ENCODE measurements at regions not wholly inside any gene's neighbourhood (a gene's known extent, or its start where the extent isn't known, plus 50 kb on each side); places are given as distances from the start of the nearest gene placed in this dataset.

DNA sequence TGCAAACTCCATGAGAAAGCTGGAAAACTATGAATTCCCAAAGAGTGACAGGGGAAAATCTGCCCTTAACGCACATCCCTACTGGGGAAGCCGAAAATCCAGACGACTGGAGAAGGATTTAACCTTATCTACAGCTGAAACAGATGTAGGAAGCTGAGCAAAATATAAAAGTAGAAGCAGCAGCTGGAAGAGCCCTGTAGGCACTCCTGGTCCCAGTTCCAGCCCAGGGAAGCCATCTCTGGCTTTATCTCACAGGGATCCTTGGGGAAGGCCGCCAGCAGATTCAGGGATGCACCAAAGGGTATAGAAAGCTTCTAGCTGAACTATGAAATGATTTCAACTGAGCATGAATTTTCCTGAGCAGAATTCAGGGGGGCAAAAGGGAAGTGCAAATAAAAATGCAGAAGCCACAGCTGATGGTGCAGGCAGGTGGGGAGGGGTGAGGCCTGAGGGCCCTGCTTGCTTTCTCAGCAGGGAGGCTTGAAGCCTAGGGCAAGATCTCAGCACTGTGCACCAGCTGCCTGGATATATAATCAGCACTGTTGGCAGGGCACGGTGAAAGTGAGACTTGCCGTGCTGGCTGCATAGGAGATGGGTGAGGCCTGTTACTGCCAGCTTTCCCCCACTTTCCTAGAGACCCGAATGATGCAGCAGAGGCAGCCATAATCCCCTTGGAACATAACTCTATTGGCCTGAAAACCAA lies 2019.5 kb upstream of the NUDT12 start:
- DNase-seq (ENCODE audit: low read depth): no peak

DNA sequence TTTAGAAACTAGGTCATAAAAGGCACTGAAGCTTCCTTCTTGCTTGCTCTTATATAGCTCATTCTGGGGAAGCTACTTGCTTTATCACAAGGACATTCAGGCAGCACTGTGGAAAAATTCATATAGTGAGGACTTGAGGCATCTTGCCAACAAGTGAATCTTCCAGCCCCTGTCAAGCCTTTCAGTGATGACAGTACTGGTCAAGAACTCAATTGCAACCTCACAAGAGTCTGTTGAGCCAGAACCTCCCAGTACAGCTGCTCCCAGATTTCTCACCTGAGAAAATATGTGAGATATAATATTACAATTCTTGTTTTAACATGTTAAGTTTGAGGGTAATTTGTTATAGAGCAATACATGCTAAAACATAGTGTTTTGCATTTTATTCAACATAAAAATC lies 2011.0 kb upstream of the NUDT12 start:
- no peak for DNase-seq (ENCODE audit: low read depth)

DNA sequence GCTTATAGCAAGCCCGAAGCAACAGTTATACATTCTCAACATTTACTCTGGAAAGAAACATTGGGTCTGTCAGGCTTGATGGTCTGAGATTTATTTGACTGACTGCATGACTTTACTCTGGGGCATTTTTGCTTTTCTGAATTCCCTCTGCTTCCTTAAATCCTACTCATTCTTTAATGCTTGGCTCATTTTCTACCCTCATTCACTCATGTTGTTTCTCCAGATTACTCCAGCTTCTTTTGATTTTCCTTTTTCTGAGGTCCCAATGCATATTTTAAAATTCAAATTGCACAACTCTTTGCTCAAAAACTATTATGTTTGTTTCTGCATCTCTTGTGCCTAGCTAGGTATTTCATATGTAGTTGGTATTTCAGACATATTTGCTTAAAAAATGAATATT lies 2002.9 kb upstream of the NUDT12 start:
- DNase-seq (ENCODE audit: low read depth): no peak

DNA sequence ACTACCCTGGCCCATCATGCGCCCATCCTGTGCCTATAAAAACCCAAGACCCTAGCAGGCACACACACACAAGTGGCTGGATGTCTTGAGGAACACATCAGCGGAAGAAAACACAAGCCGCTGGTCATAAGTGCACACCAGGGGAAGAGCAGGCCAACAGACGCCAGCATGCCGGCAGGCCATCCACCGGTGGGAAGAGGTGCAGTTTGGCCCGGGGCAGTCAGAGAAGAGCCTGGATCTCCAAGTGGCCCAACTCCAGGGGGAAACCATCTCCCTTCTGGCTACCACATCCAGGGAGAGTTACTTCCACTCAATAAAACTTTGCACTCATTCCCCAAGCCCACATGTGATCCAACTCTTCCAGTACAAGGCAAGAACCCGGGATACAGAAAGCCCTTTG lies 2001.3 kb upstream of the NUDT12 start:
- no peak for DNase-seq (ENCODE audit: low read depth)

DNA sequence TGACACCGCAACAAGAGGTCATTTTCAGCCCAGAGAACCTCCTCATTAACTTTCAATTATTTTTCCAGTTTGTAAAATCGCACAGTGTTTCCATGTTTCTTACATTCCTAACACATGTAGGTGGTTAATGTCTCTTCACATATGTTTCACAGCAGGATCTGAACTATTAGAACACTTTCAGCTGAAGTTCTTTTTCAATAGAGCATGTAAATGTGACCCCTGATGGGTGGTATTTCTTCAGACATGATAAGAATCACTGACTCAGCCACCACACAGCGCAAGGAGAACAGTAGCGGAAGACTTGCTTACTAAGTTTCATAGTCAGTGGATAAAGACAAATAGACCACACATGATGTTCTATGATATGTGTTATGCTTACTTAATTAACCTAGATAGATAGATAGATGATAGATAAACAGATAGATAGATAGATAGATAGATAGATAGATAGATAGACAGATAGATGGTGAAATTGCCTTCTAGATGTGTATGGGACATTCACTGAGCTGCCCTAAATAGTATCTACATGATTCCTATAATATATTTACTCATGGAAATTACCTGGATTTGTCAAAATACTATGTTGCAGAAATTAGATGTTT lies 1992.1 kb upstream of the NUDT12 start:
- DNase-seq (ENCODE audit: low read depth): no peak

DNA sequence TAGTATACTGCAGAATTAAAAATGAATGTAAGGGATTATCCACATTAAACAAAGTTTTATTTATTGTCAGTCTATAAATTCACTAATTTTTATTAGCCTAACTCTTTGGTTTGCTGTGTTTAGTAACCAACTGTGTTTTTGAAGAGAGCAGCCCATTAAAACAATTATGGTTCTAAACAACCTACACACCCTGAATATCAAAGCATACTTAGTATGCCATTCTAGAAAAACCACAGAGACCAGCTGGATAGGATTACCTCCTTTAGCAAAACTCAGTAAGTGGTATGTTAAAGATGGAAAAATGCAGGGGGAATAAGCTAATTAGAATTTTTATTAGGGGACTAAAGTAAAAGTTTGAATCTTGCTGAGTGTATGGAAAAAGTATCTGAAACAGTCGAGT lies 1981.7 kb upstream of the NUDT12 start:
- no peak for DNase-seq (ENCODE audit: low read depth)

DNA sequence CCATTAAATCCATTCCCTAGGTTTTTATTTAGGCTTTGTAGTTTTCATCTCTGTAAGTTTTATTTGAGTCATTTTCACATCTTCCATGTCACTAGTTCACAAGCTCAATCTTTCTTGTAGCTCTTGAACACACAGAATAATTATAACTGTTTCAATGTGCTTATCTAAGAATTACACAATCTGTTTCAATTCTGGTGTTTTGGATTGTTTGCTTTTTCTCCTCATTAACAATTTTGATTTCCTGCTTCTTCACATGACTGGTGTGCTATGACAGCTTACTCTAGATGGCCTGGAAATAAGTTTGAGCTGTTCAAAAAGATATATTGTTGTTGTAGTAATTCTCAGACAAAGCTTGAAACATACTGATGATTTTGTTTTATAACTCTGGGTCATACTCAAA lies 1974.1 kb upstream of the NUDT12 start:
- no peak for DNase-seq (ENCODE audit: low read depth)

DNA sequence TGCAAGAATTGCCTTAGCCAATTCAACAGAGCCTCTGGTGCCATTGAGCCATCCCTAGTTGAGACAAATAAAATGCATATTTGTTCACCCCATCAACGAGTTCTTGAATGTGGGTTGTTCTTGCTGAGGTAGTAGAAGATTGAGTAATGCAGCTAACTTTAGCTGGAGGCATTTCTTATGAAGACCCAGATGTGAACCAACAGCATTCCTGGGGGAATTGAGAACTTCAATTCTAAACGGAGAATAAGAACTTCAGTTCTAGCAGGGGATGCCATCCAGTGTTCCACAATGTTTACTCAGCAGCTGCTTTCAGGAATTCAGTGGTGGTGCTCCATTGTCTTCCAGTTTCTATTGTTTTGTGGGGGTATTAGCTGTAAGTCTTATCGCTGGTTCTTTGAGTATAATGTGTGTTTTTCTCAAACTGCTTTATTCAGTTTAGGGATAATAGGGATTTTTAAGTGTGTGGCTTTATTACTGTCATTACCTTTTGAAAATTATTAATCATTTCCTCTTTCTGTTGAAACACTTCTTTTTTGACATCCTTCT lies 1968.2 kb upstream of the NUDT12 start:
- DNase-seq (ENCODE audit: low read depth): no peak

DNA sequence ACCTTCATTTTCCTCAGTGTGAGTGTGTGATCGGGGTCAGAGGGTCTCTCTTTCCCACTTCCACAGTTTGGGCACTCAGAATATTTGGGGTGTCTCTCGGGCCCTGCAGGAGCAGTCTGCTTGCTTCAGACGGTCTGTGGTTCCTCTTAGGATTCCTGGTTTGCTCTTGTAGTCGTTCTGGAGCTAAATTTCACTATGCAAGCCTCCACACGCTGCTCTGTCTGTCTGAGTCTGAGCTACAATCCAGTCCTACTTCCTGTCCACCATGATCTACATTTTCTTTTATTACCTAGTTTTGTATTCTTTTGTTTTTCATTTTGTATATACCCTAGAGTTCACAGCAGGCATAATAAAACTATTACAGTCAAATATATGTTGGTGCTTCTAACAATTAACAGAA lies 1967.3 kb upstream of the NUDT12 start:
- DNase-seq (ENCODE audit: low read depth): no peak

DNA sequence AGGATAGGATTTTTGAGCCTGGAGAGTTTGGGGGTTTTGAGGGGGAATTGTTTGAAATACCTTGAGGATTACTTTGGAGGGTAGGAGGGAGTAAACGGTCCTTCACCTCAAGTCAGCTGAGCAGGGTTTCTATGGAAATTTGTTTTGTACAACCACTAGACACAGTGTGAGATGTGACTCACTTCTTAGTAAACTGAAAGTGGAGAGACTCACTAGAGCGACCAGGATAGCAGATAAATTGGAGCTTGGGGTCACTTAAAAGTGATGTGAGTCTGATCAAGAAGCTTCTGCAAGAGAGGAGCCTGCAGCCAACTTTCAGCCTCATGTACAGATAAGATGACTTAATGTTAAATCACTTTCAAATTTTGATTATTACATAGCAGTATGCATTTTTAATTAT lies 1945.9 kb upstream of the NUDT12 start:
- peak; percentile 15 for DNase-seq (ENCODE audit: low read depth)

DNA sequence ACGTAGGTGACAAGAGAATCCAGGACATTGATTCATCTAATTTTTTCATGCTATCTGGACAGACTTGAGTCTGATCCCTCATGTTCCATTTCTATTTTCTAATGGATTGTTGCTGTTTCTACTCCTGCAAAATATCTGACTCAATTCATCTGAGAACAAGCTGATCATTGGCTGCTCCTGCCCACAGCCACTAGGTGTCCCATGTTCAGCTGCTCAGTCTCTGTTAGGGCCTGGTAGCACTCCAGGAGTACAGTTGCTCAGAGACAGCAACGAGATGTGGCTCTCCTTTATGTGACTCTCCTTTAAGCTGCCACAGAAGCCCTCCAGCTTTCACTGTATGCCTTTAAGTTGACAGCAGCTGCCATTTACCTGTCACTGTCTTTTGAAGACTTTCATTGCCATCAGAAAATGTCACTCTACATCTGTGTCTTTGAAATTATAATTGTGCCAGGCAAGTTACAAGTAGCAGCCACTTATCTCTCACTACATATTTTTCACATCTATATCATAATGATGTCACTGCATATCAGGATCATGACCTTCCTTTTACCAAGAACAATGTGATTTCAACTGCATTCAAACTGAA lies 1944.2 kb upstream of the NUDT12 start:
- no peak for DNase-seq (ENCODE audit: low read depth)

DNA sequence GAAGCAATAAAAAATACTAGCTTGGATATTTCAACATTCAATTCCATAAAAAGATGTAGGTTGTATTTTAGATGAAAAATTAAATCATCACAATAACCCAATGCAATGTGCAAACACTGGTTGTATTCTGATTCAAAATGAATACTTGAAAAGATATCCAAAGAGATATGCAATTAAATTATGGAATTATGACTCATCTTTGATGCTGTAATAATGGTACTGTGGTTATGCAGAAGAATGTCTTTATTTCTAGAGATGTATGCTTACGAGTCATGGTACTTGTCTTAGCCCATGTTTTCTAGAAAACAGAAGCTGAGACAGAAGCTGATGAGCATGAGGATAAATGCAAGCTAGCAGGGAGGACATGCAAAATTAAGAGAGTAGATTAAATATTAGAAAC lies 1941.4 kb upstream of the NUDT12 start:
- peak; percentile 9 for DNase-seq (ENCODE audit: low read depth)

DNA sequence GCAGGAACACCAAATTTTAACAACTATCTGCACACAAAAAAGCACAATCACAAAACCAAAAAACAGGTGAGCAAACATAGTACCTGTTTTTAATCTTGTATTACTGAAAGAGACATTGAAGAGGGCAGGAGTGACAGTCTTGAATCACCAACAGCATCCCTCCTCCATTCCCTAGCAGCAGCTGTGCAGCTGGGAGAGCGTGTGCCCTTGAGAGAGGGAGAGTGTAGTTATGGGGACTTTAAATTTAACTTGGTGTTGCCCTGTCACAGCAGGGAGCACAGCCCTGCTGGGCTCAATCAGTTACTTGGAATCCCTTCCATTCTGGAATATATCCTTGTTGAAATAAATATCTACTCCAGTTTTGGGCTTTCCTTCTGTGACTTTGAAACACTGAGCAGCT lies 1938.7 kb upstream of the NUDT12 start:
- DNase-seq (ENCODE audit: low read depth): no peak

DNA sequence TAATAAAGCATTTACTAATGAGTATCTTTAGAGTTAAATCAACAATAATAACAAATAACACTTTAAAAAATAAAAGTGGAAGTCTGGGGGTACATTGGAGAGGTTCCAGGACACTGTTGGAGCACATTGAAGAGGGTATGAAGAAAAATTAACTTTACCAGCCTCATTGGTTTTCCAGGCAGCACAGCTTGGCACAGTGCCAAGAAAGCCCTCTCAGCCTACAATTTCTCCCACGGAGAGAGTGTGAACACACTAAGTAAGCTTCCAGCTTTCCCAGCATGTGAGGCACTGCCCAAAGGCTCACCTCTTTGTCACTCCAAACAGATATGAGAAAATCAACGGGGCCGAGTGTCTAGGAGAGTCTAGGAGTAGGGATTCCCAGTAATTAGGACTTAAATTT lies 1912.8 kb upstream of the NUDT12 start:
- no peak for DNase-seq (ENCODE audit: low read depth)

DNA sequence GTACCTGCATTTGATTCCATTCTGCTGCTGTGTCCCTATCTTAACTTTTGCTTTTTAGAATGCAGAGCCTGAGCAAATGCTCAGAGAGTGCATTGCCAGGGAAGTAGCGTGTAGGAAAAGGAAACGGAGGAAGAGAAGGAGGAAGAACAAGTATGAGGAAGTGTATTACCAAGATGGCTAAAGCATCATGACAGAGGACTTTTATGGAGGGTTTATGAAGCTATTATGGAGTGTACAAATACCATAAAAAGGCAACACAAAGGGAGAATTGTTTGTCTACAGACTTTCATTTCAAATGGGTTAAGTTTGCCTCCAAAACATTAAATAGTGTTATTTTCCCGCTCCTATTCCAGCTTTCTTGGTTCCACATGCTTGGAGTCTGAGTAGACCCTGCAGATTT lies 1899.8 kb upstream of the NUDT12 start:
- DNase-seq (ENCODE audit: low read depth): no peak

DNA sequence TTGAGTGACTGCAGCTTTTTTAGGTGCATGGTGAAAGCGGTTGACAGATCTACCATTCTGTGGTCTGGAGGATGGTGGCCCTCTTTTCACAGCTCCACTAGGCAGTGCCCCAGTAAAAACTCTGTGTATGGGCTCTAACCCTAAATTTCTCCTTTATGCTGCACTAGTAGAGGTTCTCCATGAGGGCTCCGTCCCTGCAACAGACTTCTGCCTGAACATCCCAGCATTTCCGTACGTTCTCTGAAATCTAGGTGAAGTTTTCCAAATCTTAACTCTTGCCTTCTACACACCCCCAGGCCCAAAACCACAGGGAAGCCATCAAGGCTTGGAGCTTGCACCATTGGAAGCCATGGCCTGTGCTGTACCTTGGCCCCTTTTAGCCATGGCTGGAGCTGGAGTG lies 1898.1 kb upstream of the NUDT12 start:
- no peak for DNase-seq (ENCODE audit: low read depth)

DNA sequence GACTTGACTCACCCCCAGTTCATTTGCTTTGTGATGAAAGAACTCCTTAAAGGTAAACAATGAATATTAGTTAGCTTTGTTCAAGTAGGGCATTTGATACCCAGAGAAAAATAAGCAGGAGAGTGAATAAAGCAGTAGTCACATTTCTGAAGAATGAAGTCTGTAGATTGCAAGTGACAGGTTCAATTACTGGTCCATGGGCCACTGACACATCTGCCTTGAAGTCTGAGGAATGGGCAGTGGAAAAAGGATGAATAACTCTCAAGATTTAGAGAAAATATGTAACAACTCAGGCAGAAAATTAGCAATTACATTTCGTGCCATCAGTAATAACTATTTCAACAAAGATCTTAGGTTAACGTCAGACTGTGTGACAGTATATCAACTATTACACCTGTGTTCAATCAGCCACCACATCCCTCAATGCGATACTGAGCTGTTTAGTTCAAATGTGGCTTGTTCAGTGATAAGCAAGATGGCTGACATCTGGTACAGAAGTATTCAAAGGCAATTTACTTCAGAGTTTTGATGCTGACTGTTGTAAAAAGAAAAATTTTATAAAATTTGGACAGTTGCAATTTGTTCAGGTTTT lies 1890.7 kb upstream of the NUDT12 start:
- DNase-seq (ENCODE audit: low read depth): no peak

DNA sequence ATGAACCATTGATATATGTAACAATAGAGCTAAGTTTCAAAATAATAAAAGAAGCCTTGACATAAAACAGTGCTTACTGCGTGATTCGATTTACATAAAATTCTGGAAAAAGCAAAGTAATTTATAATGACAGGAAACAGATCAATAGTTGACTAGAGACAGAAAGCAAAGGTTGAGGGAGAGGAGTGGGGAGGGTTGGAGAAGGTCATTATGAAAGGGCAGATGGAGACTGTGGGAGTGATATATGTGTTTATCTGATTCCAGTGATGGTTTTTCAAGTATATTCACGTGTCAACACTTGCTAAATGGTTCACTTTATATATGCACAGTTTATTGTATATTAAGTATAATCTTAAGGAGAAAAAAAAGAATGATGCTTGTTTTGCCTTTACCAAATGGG lies 1885.7 kb upstream of the NUDT12 start:
- DNase-seq (ENCODE audit: low read depth): no peak

DNA sequence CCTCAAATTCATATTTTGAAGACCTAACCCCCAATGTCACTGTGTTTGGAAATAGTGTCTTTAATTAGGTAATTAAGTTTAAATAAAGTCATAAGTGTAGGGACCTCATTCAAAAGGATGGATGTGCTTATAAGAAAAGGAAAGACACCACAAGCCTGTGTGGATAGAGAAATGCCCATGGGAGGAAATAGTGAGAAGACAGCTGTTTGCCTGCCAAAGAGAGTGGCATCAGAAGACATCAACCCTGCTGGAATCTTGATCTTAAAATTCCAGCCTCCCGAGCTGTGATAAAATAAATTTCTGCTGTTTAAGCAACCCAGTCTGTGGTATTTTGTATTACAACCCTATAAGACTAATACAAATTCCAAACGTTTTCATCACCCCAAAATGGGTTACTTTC lies 1867.9 kb upstream of the NUDT12 start:
- no peak for DNase-seq (ENCODE audit: low read depth)

DNA sequence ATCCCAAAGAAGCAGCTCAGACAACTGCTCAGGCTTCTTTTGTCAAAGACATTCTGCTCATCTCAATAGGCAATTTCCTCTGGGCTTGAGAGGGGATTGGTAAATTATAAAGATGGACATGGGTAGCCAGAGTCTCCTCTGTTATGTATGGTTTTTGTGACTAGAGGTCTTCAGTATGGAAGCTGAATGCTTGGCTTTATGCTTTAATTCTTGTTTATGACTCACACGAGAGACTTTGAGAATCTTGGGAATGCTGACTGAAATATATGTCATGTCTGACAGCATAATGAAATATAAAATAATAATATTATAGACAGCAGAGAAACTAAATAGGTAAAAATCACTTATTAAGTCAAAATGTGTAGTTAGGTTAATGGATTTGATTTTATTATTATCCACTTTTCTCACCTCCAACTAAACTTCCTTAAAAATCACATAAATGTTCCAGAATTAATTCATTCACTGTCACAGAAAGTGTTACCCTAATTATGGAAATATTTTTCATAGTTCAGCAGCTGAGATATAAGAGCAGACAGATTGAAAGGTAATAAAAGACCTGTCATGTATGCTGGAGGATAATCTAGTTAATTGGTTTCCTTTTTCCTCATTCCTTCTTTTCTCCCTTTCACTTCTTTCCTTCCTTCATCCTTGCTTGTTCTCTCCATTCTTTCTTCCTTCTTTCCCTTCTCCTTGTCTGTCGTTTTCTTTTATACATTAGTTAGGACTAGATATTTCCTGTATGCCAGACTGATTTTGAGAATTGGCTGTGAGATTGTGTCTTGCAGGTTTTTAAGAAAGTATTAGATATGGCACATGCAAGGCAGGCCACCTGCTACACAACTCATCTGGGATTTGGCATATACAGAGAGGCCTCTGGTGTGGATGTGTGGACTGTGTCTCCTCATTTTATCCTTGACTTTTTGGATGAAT lies 1866.1 kb upstream of the NUDT12 start:
- DNase-seq (ENCODE audit: low read depth): no peak

DNA sequence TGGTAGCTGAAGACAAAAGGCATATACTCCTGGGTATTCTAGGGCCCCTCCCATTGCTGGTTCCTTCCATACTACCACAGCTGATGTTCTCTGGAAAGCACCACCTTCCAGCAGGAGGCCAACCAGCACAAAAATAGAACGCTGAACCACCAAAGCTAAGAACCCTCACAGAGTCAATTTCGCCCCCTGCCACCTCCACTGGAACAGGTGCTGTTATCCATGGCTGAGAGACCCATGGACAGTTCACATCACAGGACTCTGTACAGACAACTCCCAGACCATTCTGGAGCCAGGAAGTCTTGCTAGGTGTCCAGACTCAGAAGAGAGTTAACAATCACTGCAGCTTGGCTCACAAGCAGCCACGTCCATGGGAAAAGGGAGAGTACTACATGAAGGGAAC lies 1851.5 kb upstream of the NUDT12 start:
- no peak for DNase-seq (ENCODE audit: low read depth)

DNA sequence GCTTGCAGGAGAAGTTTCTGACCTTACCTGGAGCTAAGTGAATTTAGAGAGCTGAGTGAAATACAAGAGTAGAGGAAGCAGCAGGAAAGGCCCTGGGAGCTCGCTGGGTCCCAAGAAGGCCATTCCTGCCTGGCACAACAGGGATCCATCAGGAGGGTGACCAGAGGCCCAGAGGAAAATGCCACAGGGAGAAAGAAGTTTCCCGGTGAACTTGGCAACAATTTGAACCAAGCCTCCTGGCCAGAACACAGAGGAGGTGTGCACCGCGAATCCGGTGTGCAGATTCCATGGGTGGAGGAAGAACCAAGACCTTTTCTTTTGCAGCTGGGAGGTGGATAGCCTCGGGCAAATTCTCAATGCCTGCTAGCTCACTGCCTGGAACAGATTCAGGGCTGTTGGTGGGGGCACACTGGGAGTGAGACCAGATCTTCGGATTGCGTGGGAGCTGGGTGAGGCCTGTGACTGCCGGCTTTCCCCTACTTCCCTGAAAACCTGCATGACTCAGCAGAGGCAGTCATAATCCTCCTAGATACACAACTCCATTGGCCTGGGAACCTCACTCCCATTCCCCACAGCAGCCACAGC lies 1850.9 kb upstream of the NUDT12 start:
- DNase-seq (ENCODE audit: low read depth): no peak

Data from stromal cell of bone marrow (primary cell).